Right ventricle myocardium superior (tissue), 1 donor: ENCODE measurements at regions not wholly inside any gene's neighbourhood (a gene's known extent, or its start where the extent isn't known, plus 50 kb on each side); places are given as distances from the start of the nearest gene placed in this dataset.
A peak's percentile ranks its signal among the peaks of the same experiment; 100 is the strongest.
"Not testable (repeated sequence)": the region's sequence is repeated elsewhere in the genome, so short reads cannot be mapped to it uniquely, and the experiment has no call there.

ENCODE experiments used
- ATAC-seq: fragments of 200-7000 bp; cut with Tn5 transposase; one replicate; pipeline ENCODE4 v1.9.1; 2020; ENCODE audit warnings: mild to moderate bottlenecking; ENCODE audit not compliant: poor library complexity
- DNase-seq: peaks from one replicate; pipeline ENCODE4 v3.0.0-alpha.2; 2020
- intact Hi-C: fragments of 100-400 bp; cut with DNase I; formaldehyde crosslinking; loops from one replicate; pipeline ENCODE4 v1.11.2; 2022
- donor health status: DM: no; HTN: yes; CAD: no; lungs with severe emphysema.

GRCh38 chr21:39086547-39086946 lies 96.7 kb downstream of the PSMG1 start:
- intact Hi-C loops = loop anchor here (5.0 kb wide), 1 partner anchor 279 kb away; the partner anchor contains the start of gene ETS2
- ATAC-seq (no peak), DNase-seq (no peak)

- intact Hi-C loops = loop anchor here (5.0 kb wide), 1 partner anchor 279 kb away; the partner anchor contains the start of gene ETS2
- peak; percentile 19 for ATAC-seq
These were observed 97.3 kb downstream of the PSMG1 start for GRCh38 chr21:39085843-39086405.

DNA sequence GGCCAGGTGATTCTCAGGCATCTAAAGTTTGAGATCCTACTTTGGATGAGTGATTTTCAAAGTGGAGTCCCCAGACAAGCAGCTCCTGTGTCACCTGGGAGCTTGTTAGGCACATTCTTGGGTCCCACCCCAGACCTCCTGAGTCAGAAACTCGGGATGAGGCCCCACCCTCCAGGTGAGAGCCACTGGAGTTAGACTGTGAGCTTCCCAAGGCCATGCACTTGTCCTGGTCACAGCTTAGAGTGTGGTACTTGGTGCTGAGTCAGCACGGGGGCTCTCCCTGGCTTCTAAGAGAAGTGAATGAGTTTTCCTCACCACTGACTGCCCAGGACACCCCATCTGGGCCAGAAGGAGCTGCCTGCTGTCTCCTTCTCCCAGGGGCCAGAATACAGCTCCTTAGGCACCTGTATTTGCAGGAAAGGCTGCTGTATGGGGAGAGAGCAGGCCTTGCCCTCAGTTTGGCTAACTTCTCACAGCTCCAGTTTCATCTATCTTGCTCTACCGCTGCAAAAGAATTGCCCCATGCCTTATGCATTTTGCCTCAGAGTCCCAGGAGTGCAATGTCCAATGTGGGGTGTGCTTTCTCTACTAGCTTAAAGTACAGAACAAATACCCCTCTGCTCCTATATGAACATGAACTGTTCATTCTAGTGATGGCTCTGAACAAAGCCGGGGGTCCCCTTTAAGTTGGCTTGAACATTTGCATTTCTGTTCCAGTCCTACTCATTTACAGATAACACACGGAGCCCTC lies 98.1 kb downstream of the PSMG1 start:
- ATAC-seq = no peak
- no peak for DNase-seq
- intact Hi-C loops = loop anchor here (5.0 kb wide), 1 partner anchor 278 kb away; the partner anchor contains the start of gene ETS2

More at GRCh38 chr21:39085843-39086405, 97.3 kb downstream of the PSMG1 start:
- no peak for DNase-seq

- intact Hi-C loops = no loop called here
- ATAC-seq (no peak), DNase-seq (no peak)
These were observed 99.2 kb downstream of the PSMG1 start for GRCh38 chr21:39084073-39084472.

DNA sequence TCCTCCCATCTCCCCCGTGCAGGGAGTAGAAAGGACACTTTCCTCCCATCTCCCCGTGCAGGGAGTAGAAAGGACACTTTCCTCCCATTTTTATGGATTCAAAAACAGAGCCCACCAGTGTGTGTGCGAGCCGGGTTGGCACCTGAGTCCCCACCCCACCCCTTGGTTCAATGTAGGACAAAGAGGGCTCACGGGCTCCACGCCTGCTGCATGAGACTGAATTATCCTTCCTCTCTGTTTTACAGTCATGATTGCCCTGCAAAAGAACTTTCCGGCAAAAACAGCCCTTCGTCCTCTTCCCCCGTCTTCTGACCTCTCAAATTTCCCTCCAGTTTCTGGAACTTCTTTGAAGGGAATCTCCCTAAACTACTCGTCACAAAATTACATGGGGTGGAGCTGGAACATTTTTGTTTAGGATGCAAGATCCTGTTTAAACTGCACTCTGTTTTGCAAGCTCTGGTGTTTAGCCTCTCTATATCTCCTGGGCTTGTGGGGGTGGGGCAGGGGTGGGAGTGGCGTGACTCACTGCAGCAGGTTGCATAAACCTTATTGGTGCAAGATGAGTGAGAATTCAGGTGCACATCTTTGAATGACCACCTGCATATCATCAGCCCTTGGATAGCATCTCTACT lies 99.8 kb downstream of the PSMG1 start:
- DNase-seq (no peak), ATAC-seq (no peak)
- intact Hi-C loops = no loop called here

DNA sequence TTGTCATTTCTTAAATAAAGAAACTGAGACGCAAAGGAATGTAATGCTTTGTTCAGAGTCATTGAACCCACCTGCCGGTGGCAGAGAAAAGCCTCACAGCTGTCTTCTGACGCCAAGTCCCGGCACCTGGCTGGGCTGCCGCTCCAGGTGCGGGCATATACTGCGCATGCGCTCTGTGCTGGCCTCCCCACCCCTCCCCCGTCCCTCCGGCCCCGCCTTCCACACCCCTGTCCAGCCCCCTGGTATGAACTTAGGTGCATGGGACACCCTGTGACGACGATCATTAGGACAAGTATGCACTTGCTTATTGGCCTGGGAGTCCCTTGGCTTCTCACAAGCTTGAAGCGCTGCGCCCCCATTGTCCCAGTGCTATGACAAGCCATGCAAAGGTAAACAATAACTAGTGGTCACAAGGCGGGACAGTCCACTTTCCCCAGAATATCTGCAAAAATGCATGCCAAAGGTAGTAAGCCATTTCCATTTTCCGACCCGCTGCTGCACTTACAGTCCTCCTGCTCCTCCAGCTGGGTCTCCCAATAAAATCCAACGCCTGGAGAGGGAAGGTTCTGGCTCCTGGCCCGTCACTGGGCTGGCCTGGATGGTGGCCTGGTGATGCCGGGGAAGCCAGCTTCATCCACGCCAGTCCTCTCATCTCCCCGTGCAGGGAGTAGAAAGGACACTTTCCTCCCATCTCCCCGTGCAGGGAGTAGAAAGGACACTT lies 100.4 kb downstream of the PSMG1 start:
- ATAC-seq = peak; percentile 21
- peak; percentile 64 for DNase-seq
- intact Hi-C loops = no loop called here

- ATAC-seq = no peak
- no peak for DNase-seq
- intact Hi-C loops = no loop called here
These were observed 102.9 kb downstream of the PSMG1 start for GRCh38 chr21:39080366-39080765.

GRCh38 chr21:39079617-39080016 lies 103.6 kb downstream of the PSMG1 start:
- intact Hi-C loops = no loop called here

DNA sequence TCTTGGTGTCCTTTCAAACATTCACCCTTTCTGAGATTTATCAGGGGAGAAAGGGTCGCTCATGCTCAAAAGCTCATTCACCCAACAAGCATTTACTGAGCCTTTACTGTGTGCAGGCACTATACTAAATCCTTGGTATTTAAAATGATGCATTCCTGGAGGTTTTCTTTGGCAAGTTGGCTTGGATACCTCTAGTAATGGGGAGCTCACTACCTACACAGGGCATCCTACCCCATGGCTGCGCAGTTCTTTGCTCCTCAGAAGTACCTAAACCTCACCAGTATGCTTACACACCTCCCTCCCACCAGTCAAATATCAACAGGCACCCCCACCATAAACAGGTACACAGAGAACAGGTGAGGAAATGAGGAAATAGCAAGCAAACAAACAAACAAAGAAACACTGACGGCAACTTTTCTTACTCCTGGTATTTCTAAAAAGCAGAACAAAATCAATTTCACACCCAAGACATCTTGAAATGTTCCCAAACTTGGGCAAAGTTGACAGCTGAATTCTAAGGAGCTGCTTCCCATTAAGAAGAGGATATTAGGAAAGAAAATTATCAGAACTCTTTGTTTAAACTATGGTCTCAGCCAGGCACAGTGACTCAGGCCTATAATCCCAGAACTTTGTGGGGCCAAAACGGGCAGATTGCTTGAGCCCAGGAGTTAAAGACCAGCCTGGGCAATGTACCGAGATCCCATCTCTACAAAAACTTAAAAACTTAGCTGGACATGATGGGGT lies 104.8 kb downstream of the PSMG1 start:
- DNase-seq = no peak
- ATAC-seq = no peak
- intact Hi-C loops = no loop called here

More at GRCh38 chr21:39079617-39080016, 103.6 kb downstream of the PSMG1 start:
- DNase-seq = peak; percentile 87
- ATAC-seq = peak; percentile 63

GRCh38 chr21:39077876-39078275 lies 105.4 kb downstream of the PSMG1 start:
- ATAC-seq = no peak

GRCh38 chr21:39074508-39074907 lies 108.7 kb downstream of the PSMG1 start:
- DNase-seq (no peak), ATAC-seq (no peak)
- intact Hi-C loops = no loop called here

More at GRCh38 chr21:39077876-39078275, 105.4 kb downstream of the PSMG1 start:
- DNase-seq = no peak
- intact Hi-C loops = no loop called here

- DNase-seq = no peak
- intact Hi-C loops = no loop called here
These were observed 109.5 kb downstream of the PSMG1 start for GRCh38 chr21:39073717-39074116.

GRCh38 chr21:39073063-39073462 lies 110.2 kb downstream of the PSMG1 start:
- intact Hi-C loops = no loop called here
- no peak for ATAC-seq
- no peak for DNase-seq

More at GRCh38 chr21:39073717-39074116, 109.5 kb downstream of the PSMG1 start:
- ATAC-seq = no peak

DNA sequence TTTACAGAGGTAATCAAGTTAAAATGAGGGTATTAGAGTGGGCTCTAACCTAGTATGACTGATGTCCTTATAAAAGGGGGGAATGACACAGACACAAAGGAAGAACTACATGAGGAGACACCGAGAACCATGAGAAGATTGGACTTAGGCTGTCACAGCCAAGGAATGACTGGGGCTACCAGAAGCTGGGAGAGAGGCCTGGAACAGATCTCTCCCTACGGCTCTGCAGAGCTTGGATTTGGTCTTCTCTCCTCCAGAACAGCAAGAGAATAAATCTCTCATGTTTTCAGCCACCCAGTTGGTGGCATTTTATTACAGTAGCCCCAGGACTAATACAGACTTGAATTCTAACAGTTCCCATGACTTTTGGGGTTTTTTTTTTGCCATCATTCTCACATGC lies 110.8 kb downstream of the PSMG1 start:
- no peak for ATAC-seq

GRCh38 chr21:39071623-39072214 lies 111.5 kb downstream of the PSMG1 start:
- DNase-seq = no peak
- intact Hi-C loops = no loop called here
- peak; percentile 34 for ATAC-seq

More for the DNA sequence above, 110.8 kb downstream of the PSMG1 start:
- intact Hi-C loops = no loop called here
- DNase-seq = no peak

GRCh38 chr21:39069856-39070255 lies 113.4 kb downstream of the PSMG1 start:
- DNase-seq, intact Hi-C loops, ATAC-seq: not testable (repeated sequence)

- DNase-seq (no peak), ATAC-seq (peak; percentile 64)
- intact Hi-C loops = no loop called here
These were observed 116.1 kb downstream of the PSMG1 start for GRCh38 chr21:39066829-39067780.
